GM19463 (cell line): ENCODE measurements at regions not wholly inside any gene's neighbourhood (a gene's known extent, or its start where the extent isn't known, plus 50 kb on each side); places are given as distances from the start of the nearest gene placed in this dataset.

ENCODE experiments used
- ATAC-seq: cut with Tn5 transposase; IDR thresholded peaks from one replicate; pipeline ENCODE4 v1.9.1; 2021; ENCODE audit warnings: mild to moderate bottlenecking, moderate library complexity; ENCODE audit not compliant: unreplicated experiment

- no peak for ATAC-seq
These were observed 695.7 kb upstream of the NECTIN3 start for GRCh38 chr3:110375751-110376518.

- no peak for ATAC-seq
These were observed 693.1 kb upstream of the NECTIN3 start for GRCh38 chr3:110378481-110378880.

- no peak for ATAC-seq
These were observed 689.6 kb upstream of the NECTIN3 start for GRCh38 chr3:110381992-110382391.

- no peak for ATAC-seq
These were observed 688.3 kb upstream of the NECTIN3 start for GRCh38 chr3:110383356-110383755.

- ATAC-seq, result no peak
These were observed 687.0 kb upstream of the NECTIN3 start for GRCh38 chr3:110384601-110385000.

GRCh38 chr3:110389005-110389404, 682.6 kb upstream of the NECTIN3 start:
- no peak for ATAC-seq

GRCh38 chr3:110390372-110390771, 681.2 kb upstream of the NECTIN3 start:
- ATAC-seq, result no peak

GRCh38 chr3:110391042-110391441, 680.6 kb upstream of the NECTIN3 start:
- ATAC-seq, result no peak

- no peak for ATAC-seq
These were observed 679.8 kb upstream of the NECTIN3 start for GRCh38 chr3:110391640-110392395.

GRCh38 chr3:110393941-110394340, 677.7 kb upstream of the NECTIN3 start:
- no peak for ATAC-seq

GRCh38 chr3:110397115-110397514, 674.5 kb upstream of the NECTIN3 start:
- no peak for ATAC-seq

GRCh38 chr3:110400315-110400714, 671.3 kb upstream of the NECTIN3 start:
- no peak for ATAC-seq

GRCh38 chr3:110405830-110406585, 665.6 kb upstream of the NECTIN3 start:
- ATAC-seq, result no peak

- ATAC-seq, result no peak
These were observed 658.4 kb upstream of the NECTIN3 start for GRCh38 chr3:110413266-110413665.

GRCh38 chr3:110413807-110414748, 657.5 kb upstream of the NECTIN3 start:
- ATAC-seq, result no peak

- ATAC-seq, result no peak
These were observed 656.8 kb upstream of the NECTIN3 start for GRCh38 chr3:110414855-110415254.

GRCh38 chr3:110419096-110419495, 652.5 kb upstream of the NECTIN3 start:
- ATAC-seq, result no peak

GRCh38 chr3:110419601-110420000, 652.0 kb upstream of the NECTIN3 start:
- no peak for ATAC-seq

- no peak for ATAC-seq
These were observed 651.4 kb upstream of the NECTIN3 start for GRCh38 chr3:110420158-110420641.

- ATAC-seq, result no peak
These were observed 648.3 kb upstream of the NECTIN3 start for GRCh38 chr3:110423276-110423675.
